HepG2 (cell line): ENCODE measurements at regions not wholly inside any gene's neighbourhood (a gene's known extent, or its start where the extent isn't known, plus 50 kb on each side); places are given as distances from the start of the nearest gene placed in this dataset.

ENCODE experiments used
- ATAC-seq: fragments of 200-7000 bp; cut with Tn5 transposase; 3 replicates; pipeline ENCODE4 v1.9.1; 2020; ENCODE audit warnings: mild to moderate bottlenecking, moderate library complexity
- BruUV-seq: library from RNA; stranded (reverse); fragments of 400-500 nt; replicated peaks from 2 replicates; lab custom pipeline; 2021; lab: Mats Ljungman, UMichigan
- CTCF ChIA-PET: fragments of 300-600 bp; formaldehyde crosslinking; extraction: SDS; loops from one replicate; lab custom pipeline; 2021; ENCODE audit warnings: low total read pairs, inconsistent platforms, low intra/inter-chr PET ratio; lab: Yijun Ruan, JAX
- POLR2A ChIA-PET: fragments of 350-600 bp; sonication (Branson Sonifier 250); formaldehyde crosslinking; loops from one replicate; lab custom pipeline; 2020; ENCODE audit warnings: antibody characterized with exemption, inconsistent platforms; lab: Yijun Ruan, JAX
- DNase-seq: peaks from one replicate; pipeline ENCODE4 v3.0.0-alpha.2; 2015; ENCODE audit warnings: low spot score
- FAIRE-seq: peaks from 3 replicates; lab custom pipeline; 2011; peaks lifted over from hg19 to GRCh38; lab: Jason Lieb, UNC
- H2AFZ ChIP-seq: one replicate; pipeline ENCODE4 v1.6.1; 2011; ENCODE audit warnings: low read length, inconsistent platforms
- H3K27ac ChIP-seq: fragments of 300-600 bp; 3 replicates; pipeline ENCODE4 v1.8.0; 2011; ENCODE audit warnings: mixed run types, mild to moderate bottlenecking, mixed read lengths, low read length, inconsistent platforms; ENCODE audit not compliant: insufficient read depth; ENCODE audit errors: extremely low read length
- H3K27me3 ChIP-seq, 2 experiments: fragments of 200-600 bp in 1 of 2; 2 replicates in 1 of 2; 3 replicates in 1 of 2; pipeline versions ENCODE4 v1.6.0 to v1.8.0; 2011; ENCODE audit warnings: low read length in 2 of 2, mild to moderate bottlenecking in 2 of 2, moderate library complexity in 2 of 2, inconsistent platforms in 1 of 2; ENCODE audit not compliant: insufficient read depth in 2 of 2, control insufficient read depth in 1 of 2
- H3K36me3 ChIP-seq, 2 experiments: fragments of 200-600 bp in 1 of 2; replicated peaks in 1 of 2; 2 replicates in 1 of 2; 3 replicates in 1 of 2; pipeline versions ENCODE4 v1.5.1 to v1.8.0; 2011; ENCODE audit warnings: low read length in 2 of 2, inconsistent platforms in 1 of 2; ENCODE audit not compliant: insufficient read depth in 2 of 2, control insufficient read depth in 1 of 2
- H3K4me1 ChIP-seq: 2 replicates; pipeline ENCODE4 v1.5.1; 2012; ENCODE audit warnings: low read length, inconsistent platforms; ENCODE audit not compliant: insufficient read depth
- H3K4me2 ChIP-seq: 2 replicates; pipeline ENCODE4 v1.6.0; 2011; ENCODE audit warnings: low read depth, low read length, inconsistent platforms
- H3K4me3 ChIP-seq, 3 experiments: fragments of 200-600 bp in 1 of 3; sonication (generic), shearing (Covaris generic) in 1 of 3; replicated peaks in 1 of 3; 2 replicates each; pipeline ENCODE4 v1.5.1; 2011 to 2016; ENCODE audit warnings: low read length in 3 of 3, inconsistent platforms in 2 of 3, low read depth in 2 of 3, mild to moderate bottlenecking in 2 of 3, control low read depth in 1 of 3, mixed read lengths in 1 of 3; ENCODE audit not compliant: insufficient read depth in 1 of 3
- H3K79me2 ChIP-seq: one replicate; pipeline ENCODE4 v1.6.1; 2011; ENCODE audit warnings: low read length, inconsistent platforms; ENCODE audit not compliant: insufficient read depth
- H3K9ac ChIP-seq: 2 replicates; pipeline ENCODE4 v1.6.0; 2011; ENCODE audit warnings: mild to moderate bottlenecking, low read depth, low read length, inconsistent platforms; ENCODE audit not compliant: insufficient read depth
- H3K9me3 ChIP-seq: 2 replicates; pipeline ENCODE4 v1.5.1; 2012; ENCODE audit warnings: mild to moderate bottlenecking, low read length
- H4K20me1 ChIP-seq: 2 replicates; pipeline ENCODE4 v1.6.0; 2011; ENCODE audit warnings: inconsistent platforms, mild to moderate bottlenecking, low read length, moderate library complexity; ENCODE audit not compliant: insufficient read depth
- HMG20A ChIP-seq: IDR thresholded peaks from 2 replicates; pipeline ENCODE4 v1.6.1; 2016; ENCODE audit warnings: borderline replicate concordance
- WGBS: methylation state at CpG from one replicate; pipeline ENCODE4 v1.1.6; 2017; ENCODE audit warnings: low lambda C conversion rate; 5-methylcytosine and 5-hydroxymethylcytosine counted together
- in situ Hi-C: cut with HindIII; loops from 2 replicates; pipeline ENCODE4 v1.10.0; 2017; ENCODE audit warnings: low pct_unique_long_range_greater_than_20kb; ENCODE audit not compliant: extremely low pct_ligation_motif_present
- intact Hi-C: fragments of 100-400 bp; cut with micrococcal nuclease; formaldehyde crosslinking; loops from one replicate; pipeline ENCODE4 v1.10.0; 2022; ENCODE audit not compliant: unreplicated experiment
- TF ChIP-seq, protein P1 (sequence below): sonication (generic); formaldehyde crosslinking; IDR thresholded peaks from 2 replicates; pipeline ENCODE4 v1.8.0; 2022; ENCODE audit warnings: mild to moderate bottlenecking, missing genetic modification reagents, moderate library complexity
- TF ChIP-seq, protein P2 (sequence below): sonication (generic); formaldehyde crosslinking; IDR thresholded peaks from 2 replicates; pipeline ENCODE4 v1.4.0; 2020; ENCODE audit warnings: missing genetic modification reagents
- TF ChIP-seq, protein P3 (sequence below): sonication (generic); formaldehyde crosslinking; IDR thresholded peaks from 2 replicates; pipeline ENCODE4 v1.9.0; 2021; ENCODE audit warnings: missing genetic modification reagents, mild to moderate bottlenecking, borderline replicate concordance
- TF ChIP-seq, protein P4 (sequence below): IDR thresholded peaks from 2 replicates; pipeline ENCODE4 v1.6.1; 2016; ENCODE audit warnings: low read depth, missing genetic modification reagents, missing compliant biosample characterization
- TF ChIP-seq, protein P5 (sequence below), 2 experiments: sonication (generic) in 1 of 2; formaldehyde crosslinking in 1 of 2; IDR thresholded peaks; 2 replicates each; pipeline versions ENCODE4 v1.4.0 to v1.6.1; 2016 to 2020; ENCODE audit warnings: borderline replicate concordance in 1 of 2, low read depth in 1 of 2, mild to moderate bottlenecking in 1 of 2, missing genetic modification reagents in 1 of 2

DNA sequence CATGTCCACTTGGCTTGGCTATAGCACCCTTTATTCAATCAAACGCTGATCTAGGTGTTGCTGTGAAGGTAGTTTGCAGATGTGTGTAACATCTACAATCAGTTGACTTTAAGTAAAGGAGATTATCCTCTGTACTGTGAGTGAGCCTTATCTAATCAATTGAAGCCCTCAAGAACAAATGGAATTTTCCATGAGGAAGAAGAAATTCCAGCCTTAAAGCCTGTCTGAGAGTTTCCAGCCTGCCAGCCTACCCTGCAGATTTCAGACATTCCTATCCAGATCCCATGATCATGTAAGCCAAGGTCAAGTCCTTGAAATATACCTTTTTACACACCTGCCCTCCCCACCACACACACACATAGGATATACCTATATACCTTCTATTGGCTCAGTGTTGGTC is 696.7 kb downstream of the MRPL39 start:
- POLR2A ChIA-PET: no interaction called here
- FAIRE-seq: no peak
- no peak for TF ChIP-seq HMG20A (CRISPR knock-in tag)
- TF ChIP-seq, protein P1, sequence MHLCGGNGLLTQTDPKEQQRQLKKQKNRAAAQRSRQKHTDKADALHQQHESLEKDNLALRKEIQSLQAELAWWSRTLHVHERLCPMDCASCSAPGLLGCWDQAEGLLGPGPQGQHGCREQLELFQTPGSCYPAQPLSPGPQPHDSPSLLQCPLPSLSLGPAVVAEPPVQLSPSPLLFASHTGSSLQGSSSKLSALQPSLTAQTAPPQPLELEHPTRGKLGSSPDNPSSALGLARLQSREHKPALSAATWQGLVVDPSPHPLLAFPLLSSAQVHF (CRISPR knock-in tag): no peak
- TF ChIP-seq, protein P2, sequence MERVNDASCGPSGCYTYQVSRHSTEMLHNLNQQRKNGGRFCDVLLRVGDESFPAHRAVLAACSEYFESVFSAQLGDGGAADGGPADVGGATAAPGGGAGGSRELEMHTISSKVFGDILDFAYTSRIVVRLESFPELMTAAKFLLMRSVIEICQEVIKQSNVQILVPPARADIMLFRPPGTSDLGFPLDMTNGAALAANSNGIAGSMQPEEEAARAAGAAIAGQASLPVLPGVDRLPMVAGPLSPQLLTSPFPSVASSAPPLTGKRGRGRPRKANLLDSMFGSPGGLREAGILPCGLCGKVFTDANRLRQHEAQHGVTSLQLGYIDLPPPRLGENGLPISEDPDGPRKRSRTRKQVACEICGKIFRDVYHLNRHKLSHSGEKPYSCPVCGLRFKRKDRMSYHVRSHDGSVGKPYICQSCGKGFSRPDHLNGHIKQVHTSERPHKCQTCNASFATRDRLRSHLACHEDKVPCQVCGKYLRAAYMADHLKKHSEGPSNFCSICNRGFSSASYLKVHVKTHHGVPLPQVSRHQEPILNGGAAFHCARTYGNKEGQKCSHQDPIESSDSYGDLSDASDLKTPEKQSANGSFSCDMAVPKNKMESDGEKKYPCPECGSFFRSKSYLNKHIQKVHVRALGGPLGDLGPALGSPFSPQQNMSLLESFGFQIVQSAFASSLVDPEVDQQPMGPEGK (CRISPR knock-in tag): no peak
- TF ChIP-seq, protein P3, sequence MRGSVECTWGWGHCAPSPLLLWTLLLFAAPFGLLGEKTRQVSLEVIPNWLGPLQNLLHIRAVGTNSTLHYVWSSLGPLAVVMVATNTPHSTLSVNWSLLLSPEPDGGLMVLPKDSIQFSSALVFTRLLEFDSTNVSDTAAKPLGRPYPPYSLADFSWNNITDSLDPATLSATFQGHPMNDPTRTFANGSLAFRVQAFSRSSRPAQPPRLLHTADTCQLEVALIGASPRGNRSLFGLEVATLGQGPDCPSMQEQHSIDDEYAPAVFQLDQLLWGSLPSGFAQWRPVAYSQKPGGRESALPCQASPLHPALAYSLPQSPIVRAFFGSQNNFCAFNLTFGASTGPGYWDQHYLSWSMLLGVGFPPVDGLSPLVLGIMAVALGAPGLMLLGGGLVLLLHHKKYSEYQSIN (CRISPR knock-in tag): no peak
- TF ChIP-seq, protein P4, sequence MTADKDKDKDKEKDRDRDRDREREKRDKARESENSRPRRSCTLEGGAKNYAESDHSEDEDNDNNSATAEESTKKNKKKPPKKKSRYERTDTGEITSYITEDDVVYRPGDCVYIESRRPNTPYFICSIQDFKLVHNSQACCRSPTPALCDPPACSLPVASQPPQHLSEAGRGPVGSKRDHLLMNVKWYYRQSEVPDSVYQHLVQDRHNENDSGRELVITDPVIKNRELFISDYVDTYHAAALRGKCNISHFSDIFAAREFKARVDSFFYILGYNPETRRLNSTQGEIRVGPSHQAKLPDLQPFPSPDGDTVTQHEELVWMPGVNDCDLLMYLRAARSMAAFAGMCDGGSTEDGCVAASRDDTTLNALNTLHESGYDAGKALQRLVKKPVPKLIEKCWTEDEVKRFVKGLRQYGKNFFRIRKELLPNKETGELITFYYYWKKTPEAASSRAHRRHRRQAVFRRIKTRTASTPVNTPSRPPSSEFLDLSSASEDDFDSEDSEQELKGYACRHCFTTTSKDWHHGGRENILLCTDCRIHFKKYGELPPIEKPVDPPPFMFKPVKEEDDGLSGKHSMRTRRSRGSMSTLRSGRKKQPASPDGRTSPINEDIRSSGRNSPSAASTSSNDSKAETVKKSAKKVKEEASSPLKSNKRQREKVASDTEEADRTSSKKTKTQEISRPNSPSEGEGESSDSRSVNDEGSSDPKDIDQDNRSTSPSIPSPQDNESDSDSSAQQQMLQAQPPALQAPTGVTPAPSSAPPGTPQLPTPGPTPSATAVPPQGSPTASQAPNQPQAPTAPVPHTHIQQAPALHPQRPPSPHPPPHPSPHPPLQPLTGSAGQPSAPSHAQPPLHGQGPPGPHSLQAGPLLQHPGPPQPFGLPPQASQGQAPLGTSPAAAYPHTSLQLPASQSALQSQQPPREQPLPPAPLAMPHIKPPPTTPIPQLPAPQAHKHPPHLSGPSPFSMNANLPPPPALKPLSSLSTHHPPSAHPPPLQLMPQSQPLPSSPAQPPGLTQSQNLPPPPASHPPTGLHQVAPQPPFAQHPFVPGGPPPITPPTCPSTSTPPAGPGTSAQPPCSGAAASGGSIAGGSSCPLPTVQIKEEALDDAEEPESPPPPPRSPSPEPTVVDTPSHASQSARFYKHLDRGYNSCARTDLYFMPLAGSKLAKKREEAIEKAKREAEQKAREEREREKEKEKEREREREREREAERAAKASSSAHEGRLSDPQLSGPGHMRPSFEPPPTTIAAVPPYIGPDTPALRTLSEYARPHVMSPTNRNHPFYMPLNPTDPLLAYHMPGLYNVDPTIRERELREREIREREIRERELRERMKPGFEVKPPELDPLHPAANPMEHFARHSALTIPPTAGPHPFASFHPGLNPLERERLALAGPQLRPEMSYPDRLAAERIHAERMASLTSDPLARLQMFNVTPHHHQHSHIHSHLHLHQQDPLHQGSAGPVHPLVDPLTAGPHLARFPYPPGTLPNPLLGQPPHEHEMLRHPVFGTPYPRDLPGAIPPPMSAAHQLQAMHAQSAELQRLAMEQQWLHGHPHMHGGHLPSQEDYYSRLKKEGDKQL (CRISPR knock-in tag): no peak
- TF ChIP-seq, protein P5, sequence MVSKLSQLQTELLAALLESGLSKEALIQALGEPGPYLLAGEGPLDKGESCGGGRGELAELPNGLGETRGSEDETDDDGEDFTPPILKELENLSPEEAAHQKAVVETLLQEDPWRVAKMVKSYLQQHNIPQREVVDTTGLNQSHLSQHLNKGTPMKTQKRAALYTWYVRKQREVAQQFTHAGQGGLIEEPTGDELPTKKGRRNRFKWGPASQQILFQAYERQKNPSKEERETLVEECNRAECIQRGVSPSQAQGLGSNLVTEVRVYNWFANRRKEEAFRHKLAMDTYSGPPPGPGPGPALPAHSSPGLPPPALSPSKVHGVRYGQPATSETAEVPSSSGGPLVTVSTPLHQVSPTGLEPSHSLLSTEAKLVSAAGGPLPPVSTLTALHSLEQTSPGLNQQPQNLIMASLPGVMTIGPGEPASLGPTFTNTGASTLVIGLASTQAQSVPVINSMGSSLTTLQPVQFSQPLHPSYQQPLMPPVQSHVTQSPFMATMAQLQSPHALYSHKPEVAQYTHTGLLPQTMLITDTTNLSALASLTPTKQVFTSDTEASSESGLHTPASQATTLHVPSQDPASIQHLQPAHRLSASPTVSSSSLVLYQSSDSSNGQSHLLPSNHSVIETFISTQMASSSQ (IDR thresholded peaks at IDR 0.05; ENCODE audit: low read depth): no peak
- TF ChIP-seq, protein P5 (CRISPR knock-in tag; IDR thresholded peaks at IDR 0.05; ENCODE audit: borderline replicate concordance): no peak
- CTCF ChIA-PET: no interaction called here
- no peak for ATAC-seq
- intact Hi-C loops: no loop called here
- Histone ChIP-seq H3K9ac (no peak overlapping the region), H3K4me3 (no peak overlapping the region), H3K27me3 (no peaks in the 10 kb centered on the region), H3K4me2 (no peak overlapping the region), H2AFZ (no peak overlapping the region), H3K27ac (no peak overlapping the region), H3K36me3 (no peaks in the 10 kb centered on the region), H3K9me3 (peaks cover 69% of the 10 kb centered on the region), H3K4me1 (no peaks in the 10 kb centered on the region), H4K20me1 (no peaks in the 10 kb centered on the region), H3K79me2 (no peaks in the 10 kb centered on the region)
- no peak for DNase-seq
- BruUV-seq: no TSS peak
- in situ Hi-C loops: no loop called here
- 0% methylated on average over 1 of the region's 1 CpG for whole genome bisulfite sequencing
